T-helper 2 cell treated with Interferon-gamma antibody and Interleukin-4, amounts not matched to agents 5 μg/mL and 100 μg/mL, for 36 hours (primary cell): ENCODE measurements at regions not wholly inside any gene's neighbourhood (a gene's known extent, or its start where the extent isn't known, plus 50 kb on each side); places are given as distances from the start of the nearest gene placed in this dataset.

Source experiments
- DNase-seq: peaks from one replicate; pipeline ENCODE4 v3.0.0; 2021; ENCODE audit warnings: low spot score
- H3K27ac Mint-ChIP-seq: one replicate; pipeline ENCODE4 v1.8.0; 2021; ENCODE audit warnings: mild to moderate bottlenecking, mixed read lengths
- H3K27me3 Mint-ChIP-seq: one replicate; pipeline ENCODE4 v1.8.0; 2021; ENCODE audit warnings: low read depth, mixed read lengths
- H3K36me3 Mint-ChIP-seq: one replicate; pipeline ENCODE4 v1.8.0; 2021; ENCODE audit warnings: low read depth, mixed read lengths
- H3K4me1 Mint-ChIP-seq: one replicate; pipeline ENCODE4 v1.8.0; 2021; ENCODE audit warnings: low read depth, mixed read lengths
- H3K4me3 Mint-ChIP-seq: one replicate; pipeline ENCODE4 v1.8.0; 2022; ENCODE audit warnings: mild to moderate bottlenecking, moderate library complexity, mixed read lengths
- H3K9me3 Mint-ChIP-seq: one replicate; pipeline ENCODE4 v1.8.0; 2021; ENCODE audit warnings: mixed read lengths

DNA sequence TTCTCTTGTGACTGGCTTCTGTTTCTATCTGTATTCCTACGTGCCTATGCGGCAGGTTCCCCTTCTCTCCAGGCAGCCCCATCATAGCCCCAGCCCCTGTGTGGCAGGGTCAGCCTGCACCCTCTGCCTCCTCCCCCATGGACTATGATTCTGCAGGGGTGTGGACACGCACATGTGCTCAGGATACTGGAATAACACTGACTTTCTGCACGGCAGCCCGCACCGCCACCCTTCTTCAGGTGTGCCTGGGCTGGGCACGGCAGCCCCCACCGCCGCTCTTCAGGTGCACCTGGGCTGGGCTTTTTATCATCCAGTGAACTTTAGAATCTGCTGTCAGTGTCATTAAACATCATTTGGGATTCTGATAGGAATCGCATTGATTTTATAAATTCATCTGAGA, 202.6 kb upstream of the PPP2R2D start:
- H3K27me3 Mint-ChIP-seq, result no peaks in the 10 kb centered on the region
- no peak overlapping the region for H3K27ac Mint-ChIP-seq
- no peaks in the 10 kb centered on the region for H3K36me3 Mint-ChIP-seq

DNA sequence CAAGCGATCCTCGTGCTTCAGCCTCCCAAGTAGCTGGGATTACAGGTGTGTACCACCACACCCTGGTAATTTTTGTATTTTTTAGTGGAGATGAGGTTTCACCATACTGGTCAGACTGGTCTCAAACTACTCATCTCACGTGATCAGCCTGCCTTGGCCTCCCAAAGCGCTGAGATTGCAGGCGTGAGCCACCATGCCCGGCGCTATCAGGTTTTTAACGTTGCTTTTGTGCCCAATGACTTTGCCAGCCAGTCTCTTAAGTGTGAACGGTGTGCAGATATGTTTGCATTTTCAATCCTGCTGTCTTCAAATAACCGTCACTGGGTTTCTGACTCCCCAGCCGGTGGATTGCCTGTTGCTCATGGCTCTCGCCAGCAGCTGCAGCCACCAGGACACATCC, 201.8 kb upstream of the PPP2R2D start:
- Mint-ChIP-seq H3K4me3 (no peak overlapping the region), H3K36me3 (no peaks in the 10 kb centered on the region), H3K4me1 (no peaks in the 10 kb centered on the region), H3K27ac (no peak overlapping the region), H3K9me3 (no peaks in the 10 kb centered on the region), H3K27me3 (no peaks in the 10 kb centered on the region)
- DNase-seq, result no peak

More for the DNA sequence above, 202.6 kb upstream of the PPP2R2D start:
- H3K9me3 Mint-ChIP-seq, result no peaks in the 10 kb centered on the region
- H3K4me1 Mint-ChIP-seq, result no peaks in the 10 kb centered on the region
- no peak overlapping the region for H3K4me3 Mint-ChIP-seq
- DNase-seq, result no peak

DNA sequence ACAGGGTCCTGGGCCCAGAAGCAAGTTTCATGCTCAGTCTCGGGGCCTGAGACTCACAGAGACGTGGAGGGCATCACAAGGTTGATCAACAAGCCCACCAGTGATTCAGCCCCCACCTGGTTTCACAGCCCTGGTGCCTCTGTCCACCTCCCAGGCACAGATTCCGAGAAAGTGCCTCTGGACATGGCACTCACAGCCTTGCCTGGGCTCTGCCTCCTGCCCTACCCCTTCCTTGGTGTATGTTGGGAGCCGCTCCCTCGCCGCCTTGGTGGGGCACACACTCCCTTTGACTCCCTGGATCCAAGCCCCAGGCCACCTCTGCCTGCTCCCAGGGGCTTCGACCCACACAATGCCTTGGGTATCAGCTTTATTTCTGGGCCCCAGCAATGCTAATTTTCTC, 200.8 kb upstream of the PPP2R2D start:
- Mint-ChIP-seq H3K9me3 (no peaks in the 10 kb centered on the region), H3K4me3 (no peak overlapping the region), H3K27ac (no peak overlapping the region), H3K27me3 (no peaks in the 10 kb centered on the region), H3K36me3 (no peaks in the 10 kb centered on the region), H3K4me1 (no peaks in the 10 kb centered on the region)
- DNase-seq, result no peak

DNA sequence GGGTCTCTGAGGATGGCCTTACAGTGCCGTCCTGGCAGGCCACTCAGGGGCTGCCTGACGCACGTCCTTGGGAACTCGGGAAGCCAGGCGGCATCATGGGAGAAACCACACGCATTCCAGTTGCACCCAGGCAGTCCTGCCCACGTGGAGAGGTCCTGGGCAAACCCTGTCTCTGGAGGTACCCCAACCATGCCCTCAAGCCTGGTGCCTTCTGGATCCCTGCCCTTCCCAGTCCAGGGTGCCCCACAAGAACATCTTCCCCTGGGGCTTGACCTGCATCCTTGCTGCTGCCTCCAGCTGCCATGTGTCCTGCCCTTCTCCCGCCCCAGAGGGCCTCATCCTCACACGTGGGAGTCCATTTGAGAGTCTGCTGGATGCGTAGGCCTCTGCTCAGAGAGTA, 200.3 kb upstream of the PPP2R2D start:
- DNase-seq, result no peak
- Mint-ChIP-seq H3K27ac (no peak overlapping the region), H3K36me3 (no peaks in the 10 kb centered on the region), H3K4me1 (no peaks in the 10 kb centered on the region), H3K9me3 (no peaks in the 10 kb centered on the region), H3K4me3 (no peak overlapping the region), H3K27me3 (no peaks in the 10 kb centered on the region)

DNA sequence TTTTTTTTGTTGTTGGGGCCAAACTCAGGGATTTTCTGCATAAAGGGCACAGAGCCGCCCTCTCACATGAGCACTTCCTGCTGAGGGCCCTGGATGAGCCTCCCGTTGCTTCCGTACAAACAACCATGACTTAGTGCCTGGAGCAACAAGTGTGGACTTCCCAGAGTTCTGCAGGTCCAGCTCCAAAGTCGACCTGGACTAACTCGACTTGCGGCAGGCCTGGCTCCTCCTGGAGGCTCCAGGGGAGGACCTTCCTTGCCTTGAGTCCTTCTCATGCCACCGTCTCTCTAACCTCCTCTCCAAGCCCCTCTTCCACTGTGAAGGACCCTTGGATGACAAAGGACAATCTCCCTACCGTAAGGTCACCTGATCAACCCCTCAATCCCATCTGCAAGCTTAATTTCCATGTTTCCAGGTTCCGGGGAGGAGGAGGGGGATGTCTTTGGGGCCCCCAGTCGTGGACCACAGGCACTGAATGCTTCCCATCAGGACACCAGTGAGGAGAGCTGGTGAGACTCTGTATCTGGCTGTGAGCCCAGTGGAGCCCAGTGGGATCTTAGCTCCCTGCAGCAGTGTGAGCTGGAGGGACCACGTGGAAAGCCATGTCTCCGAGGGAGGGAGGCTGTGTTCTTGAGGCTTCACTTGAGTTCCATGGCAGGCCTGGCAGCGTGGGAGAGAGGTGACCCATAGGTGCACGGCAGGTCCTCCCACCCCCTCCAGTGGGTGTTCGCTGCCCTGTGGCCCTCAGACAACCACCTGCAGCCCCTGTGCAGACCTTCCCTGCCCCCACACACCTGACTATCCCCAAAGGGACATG, 199.5 kb upstream of the PPP2R2D start:
- Mint-ChIP-seq H3K4me1 (no peaks in the 10 kb centered on the region), H3K36me3 (no peaks in the 10 kb centered on the region), H3K27me3 (no peaks in the 10 kb centered on the region), H3K9me3 (no peaks in the 10 kb centered on the region), H3K4me3 (no peak overlapping the region), H3K27ac (no peak overlapping the region)
- no peak for DNase-seq

DNA sequence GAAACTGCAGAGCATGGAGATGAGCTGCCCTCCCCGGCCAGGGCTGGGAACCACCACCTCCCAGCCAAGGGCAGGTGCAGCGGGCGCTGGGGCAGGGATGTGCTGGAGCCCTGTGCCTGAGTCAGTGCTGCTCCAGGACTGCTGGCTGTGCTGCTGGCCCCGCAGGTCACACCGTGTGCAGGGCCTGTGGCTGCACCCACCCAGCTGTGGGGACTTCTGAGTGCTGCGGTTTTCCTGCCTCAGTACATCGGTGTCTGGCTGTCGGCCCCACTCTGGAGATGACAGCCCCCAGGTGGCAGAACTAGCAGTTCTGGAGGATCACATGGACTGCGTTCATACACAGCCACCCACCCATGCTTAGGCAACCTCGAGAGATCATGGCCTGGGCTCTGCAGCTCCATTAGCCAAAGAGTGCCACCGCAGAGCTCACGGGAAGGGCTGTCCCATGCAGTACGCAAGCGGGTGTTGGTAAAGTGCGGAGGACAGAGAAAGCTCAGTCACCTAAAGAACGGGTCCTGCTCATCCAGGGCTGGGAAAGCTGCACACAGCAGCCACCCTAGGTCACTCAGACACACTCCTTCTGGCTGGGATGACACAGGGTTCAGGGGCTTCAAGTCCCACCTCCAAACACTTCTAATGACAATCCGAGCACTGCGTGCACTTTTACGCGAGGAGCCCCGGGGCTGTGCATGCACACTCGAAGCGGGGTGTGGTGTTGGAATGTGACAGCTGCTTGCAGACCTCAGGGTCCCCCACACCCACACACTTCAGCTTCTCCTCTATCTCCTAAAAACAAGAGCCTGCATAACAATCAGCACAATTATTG, 198.1 kb upstream of the PPP2R2D start:
- no peak for DNase-seq
- Mint-ChIP-seq H3K4me3 (no peak overlapping the region), H3K36me3 (no peaks in the 10 kb centered on the region), H3K27ac (no peak overlapping the region), H3K9me3 (peaks cover 13% of the 10 kb centered on the region), H3K4me1 (no peaks in the 10 kb centered on the region), H3K27me3 (no peaks in the 10 kb centered on the region)

DNA sequence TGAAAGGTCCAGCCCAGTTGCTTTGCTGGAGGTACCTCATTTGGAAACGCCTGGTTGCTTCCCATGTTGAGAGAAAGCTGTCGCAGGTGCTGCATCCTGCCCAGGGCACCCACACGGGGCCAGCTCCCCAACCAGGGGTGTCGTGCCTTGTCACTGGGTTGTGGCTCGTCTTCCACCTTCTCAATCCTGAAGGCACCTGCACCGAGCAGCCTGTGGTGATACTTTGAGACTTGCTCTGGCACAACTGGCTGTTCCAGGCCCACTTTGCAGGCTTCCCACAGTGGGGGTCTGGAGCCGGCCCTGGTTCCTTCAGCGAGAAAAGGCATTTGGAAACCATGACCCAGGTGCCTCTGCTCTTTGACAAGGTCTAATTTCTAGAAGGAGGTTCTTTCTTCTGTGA, 197.3 kb upstream of the PPP2R2D start:
- Mint-ChIP-seq H3K9me3 (peaks cover 16% of the 10 kb centered on the region), H3K27ac (no peak overlapping the region), H3K4me1 (no peaks in the 10 kb centered on the region), H3K4me3 (no peak overlapping the region), H3K27me3 (no peaks in the 10 kb centered on the region), H3K36me3 (no peaks in the 10 kb centered on the region)
- DNase-seq, result no peak

DNA sequence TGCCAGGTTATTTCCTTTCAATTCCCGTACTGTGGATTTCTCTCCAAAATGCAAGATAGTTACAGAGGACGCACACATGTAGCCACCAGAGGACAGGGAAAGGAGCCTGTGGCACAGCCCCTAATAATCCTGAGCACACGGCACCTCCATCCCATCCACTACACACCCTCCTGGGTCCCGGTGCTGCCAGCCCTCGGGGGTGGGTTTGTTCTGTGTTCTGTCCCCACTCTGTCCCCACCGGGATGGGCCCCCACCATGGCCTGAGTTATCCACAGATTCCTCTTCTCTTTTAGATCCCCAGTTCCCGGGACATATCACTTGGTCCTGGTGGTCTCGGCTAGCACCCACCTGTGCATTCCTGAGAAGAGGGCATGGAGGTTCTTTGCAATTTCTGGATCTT, 196.9 kb upstream of the PPP2R2D start:
- DNase-seq, result no peak
- Mint-ChIP-seq H3K27ac (no peak overlapping the region), H3K9me3 (peaks cover 16% of the 10 kb centered on the region), H3K36me3 (no peaks in the 10 kb centered on the region), H3K4me1 (no peaks in the 10 kb centered on the region), H3K4me3 (no peak overlapping the region), H3K27me3 (no peaks in the 10 kb centered on the region)

DNA sequence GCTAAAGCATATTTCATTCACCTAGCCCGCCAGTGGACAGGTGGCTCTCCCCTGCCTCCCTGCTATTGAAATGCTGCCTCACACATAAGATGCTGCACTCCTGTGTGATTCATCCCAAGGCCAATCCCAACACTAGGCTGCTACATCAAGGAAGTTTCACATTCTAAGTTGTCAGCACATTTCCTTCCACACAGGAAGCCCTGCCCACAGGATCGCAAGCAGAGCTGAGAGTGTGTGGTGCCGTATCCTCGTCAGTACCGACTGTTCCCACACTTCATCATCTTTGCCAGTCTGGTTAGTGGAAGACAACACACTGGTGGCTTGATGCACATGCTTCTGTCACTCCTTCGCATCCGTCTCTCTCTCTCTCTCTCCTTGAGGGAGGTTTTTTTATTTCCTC, 194.3 kb upstream of the PPP2R2D start:
- Mint-ChIP-seq H3K4me3 (no peak overlapping the region), H3K4me1 (no peaks in the 10 kb centered on the region), H3K27ac (no peak overlapping the region), H3K9me3 (peaks cover 16% of the 10 kb centered on the region), H3K36me3 (no peaks in the 10 kb centered on the region), H3K27me3 (no peaks in the 10 kb centered on the region)
- no peak for DNase-seq

DNA sequence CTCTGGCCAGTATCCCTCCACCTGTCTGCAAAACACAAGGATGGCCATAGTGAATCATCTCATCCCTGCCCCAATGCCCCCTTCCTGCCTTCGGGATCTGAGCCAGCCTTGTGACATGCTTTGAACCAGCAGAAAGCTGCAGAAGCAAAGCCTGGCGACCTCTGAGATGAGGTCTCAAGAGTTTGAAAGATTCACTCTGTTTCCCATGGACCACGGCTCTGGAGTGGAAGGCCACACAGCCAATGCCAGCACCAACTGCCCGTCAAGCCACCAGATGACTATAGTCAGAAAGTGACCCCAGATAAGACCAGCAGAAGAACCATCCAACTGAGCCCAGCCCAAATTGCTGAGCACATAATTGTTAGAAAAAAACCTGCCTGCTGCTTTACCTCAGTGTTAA, 193.9 kb upstream of the PPP2R2D start:
- H3K27me3 Mint-ChIP-seq, result no peaks in the 10 kb centered on the region
- no peak overlapping the region for H3K27ac Mint-ChIP-seq
- no peaks in the 10 kb centered on the region for H3K4me1 Mint-ChIP-seq
- H3K9me3 Mint-ChIP-seq, result peaks cover 16% of the 10 kb centered on the region
- DNase-seq, result no peak
- H3K4me3 Mint-ChIP-seq, result no peak overlapping the region
- H3K36me3 Mint-ChIP-seq, result no peaks in the 10 kb centered on the region

DNA sequence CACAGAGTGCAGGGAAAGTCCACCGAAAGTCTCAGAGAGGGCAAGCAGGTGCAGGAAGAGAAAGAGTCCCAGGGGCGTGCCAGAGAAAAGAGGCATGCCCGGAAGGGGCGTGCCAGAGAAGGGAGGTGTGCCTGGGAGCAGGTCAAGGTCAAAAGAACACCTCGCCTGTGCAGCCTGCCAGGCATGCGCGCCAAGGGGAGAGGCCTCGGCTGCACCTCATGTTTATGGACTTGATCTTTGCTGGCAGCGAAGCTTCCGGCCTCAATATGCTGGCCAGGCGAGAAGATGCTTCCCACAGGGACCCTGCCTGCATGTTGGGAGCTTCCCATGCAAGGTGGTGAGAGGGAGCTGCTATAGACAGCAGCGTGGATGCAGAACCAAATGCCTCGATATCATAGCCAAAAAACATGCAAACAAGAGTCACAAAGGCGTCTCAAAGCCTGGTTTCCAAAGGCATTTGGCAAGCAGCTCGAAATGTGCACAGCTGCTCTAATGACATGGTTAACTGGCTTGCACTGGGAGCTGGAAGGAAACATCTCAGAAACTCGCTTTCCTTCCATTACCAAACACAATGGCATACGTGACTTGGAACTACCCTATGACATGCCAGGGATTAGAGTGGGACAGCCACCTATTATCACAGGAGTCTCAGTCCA, 192.5 kb upstream of the PPP2R2D start:
- no peak for DNase-seq
- H3K4me1 Mint-ChIP-seq, result no peaks in the 10 kb centered on the region

DNA sequence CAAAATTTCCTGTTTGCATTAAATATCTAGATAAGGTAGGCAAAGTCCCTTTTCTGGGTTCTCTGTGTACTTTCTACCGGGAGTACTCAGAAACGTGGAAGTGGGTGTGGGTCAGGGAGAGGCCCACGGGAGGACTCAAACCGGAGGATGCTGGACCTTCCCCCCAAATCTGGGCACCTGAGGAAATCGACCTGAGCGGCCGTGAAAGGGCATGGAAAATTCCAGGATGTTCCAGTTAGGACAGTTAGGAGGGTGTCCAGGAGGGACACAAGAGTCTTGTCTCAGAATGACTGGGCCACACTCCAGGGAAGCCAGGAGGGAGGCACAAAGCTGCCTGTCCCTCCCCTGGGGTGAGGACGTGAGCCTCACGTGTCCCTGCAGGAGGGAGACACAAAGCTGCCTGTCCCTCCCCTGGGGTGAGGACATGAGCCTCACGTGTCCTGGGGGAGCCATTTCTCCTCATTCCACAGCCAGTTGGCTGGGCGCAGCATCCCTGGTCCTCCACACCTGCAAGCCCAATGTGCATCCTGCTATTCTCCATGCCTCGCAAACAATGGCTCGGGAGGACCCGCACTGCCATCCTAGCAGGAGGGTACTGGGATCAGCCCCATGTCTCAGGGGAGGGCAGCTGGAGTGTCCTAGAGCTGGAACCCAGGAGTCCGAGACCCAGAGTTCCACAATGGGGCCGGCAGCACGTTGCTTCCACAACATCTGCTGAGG, 190.5 kb upstream of the PPP2R2D start:
- H3K4me1 Mint-ChIP-seq, result no peaks in the 10 kb centered on the region
- no peak overlapping the region for H3K27ac Mint-ChIP-seq
- H3K4me3 Mint-ChIP-seq, result no peak overlapping the region
- H3K9me3 Mint-ChIP-seq, result peaks cover 16% of the 10 kb centered on the region
- no peak for DNase-seq
- H3K27me3 Mint-ChIP-seq, result no peaks in the 10 kb centered on the region
- H3K36me3 Mint-ChIP-seq, result no peaks in the 10 kb centered on the region

More for the DNA sequence above, 192.5 kb upstream of the PPP2R2D start:
- H3K9me3 Mint-ChIP-seq, result peaks cover 16% of the 10 kb centered on the region
- no peak overlapping the region for H3K27ac Mint-ChIP-seq
- H3K27me3 Mint-ChIP-seq, result no peaks in the 10 kb centered on the region
- H3K36me3 Mint-ChIP-seq, result no peaks in the 10 kb centered on the region
- no peak overlapping the region for H3K4me3 Mint-ChIP-seq

DNA sequence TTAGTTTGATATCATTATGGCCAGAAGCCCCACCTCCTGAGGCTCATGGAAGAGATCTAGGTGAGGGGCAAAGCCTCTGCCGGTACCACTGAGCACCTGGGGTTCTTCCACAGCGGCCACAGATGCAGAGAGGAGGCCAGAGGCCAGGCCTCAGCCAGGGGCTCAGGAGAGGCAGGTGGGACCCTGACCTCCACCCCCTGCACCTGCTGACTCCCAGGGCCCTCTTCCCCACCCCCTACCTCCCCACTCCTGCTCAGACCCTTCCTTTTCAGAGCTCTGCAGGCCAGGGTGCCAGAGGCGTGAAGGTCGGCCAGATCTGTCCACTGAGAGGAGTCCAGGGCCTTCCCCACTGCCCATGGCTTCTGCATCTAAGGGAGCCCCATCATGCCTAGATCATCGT, 178.7 kb upstream of the PPP2R2D start:
- no peak for DNase-seq
- Mint-ChIP-seq H3K27ac (no peak overlapping the region), H3K27me3 (no peaks in the 10 kb centered on the region), H3K4me3 (no peak overlapping the region), H3K9me3 (no peaks in the 10 kb centered on the region), H3K36me3 (no peaks in the 10 kb centered on the region), H3K4me1 (no peaks in the 10 kb centered on the region)
